A673 (cell line): ENCODE measurements at regions not wholly inside any gene's neighbourhood (a gene's known extent, or its start where the extent isn't known, plus 50 kb on each side); places are given as distances from the start of the nearest gene placed in this dataset.

ENCODE experiments used
- EZH2 ChIP-seq: fragments of 200-600 bp; sonication (generic); IDR thresholded peaks from 2 replicates; pipeline ENCODE4 v1.6.1; 2017; ENCODE audit warnings: borderline replicate concordance, low read depth, mild to moderate bottlenecking, mixed read lengths, antibody characterized with exemption, low read length; ENCODE audit not compliant: poor library complexity, severe bottlenecking
- TF ChIP-seq, protein P1 (sequence below): fragments of 300-800, 200-600 bp; sonication (generic); conservative IDR thresholded peaks from 2 replicates; pipeline ENCODE4 v1.5.1; 2017; ENCODE audit warnings: low read depth, mild to moderate bottlenecking, antibody characterized with exemption, low read length, moderate library complexity, mixed read lengths

DNA sequence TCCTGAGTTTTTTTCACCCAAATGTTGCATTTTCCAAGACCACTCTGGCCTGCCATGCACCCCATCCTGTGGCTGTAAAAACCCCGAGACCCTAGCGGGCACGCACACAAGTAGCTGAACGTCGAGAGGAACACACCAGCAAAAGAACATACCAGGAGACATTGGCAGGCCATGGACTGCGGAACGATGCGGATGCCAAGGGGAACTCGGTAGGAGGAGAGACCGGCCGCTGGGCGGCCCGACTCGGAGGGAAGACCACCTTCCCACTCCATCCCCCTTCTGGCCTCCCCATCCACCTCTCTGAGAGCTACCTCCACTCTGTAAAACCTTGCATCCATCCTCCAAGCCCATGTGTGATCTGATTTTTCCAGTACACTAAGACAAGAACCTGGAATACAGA is 105.5 kb upstream of the CELF4 start:
- TF ChIP-seq EZH2: no peak
- TF ChIP-seq, protein P1, sequence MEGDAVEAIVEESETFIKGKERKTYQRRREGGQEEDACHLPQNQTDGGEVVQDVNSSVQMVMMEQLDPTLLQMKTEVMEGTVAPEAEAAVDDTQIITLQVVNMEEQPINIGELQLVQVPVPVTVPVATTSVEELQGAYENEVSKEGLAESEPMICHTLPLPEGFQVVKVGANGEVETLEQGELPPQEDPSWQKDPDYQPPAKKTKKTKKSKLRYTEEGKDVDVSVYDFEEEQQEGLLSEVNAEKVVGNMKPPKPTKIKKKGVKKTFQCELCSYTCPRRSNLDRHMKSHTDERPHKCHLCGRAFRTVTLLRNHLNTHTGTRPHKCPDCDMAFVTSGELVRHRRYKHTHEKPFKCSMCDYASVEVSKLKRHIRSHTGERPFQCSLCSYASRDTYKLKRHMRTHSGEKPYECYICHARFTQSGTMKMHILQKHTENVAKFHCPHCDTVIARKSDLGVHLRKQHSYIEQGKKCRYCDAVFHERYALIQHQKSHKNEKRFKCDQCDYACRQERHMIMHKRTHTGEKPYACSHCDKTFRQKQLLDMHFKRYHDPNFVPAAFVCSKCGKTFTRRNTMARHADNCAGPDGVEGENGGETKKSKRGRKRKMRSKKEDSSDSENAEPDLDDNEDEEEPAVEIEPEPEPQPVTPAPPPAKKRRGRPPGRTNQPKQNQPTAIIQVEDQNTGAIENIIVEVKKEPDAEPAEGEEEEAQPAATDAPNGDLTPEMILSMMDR: no peak
